SK-N-SH (cell line): ENCODE measurements at regions not wholly inside any gene's neighbourhood (a gene's known extent, or its start where the extent isn't known, plus 50 kb on each side); places are given as distances from the start of the nearest gene placed in this dataset.

ENCODE experiments used
- CTCF ChIA-PET: fragments of 300-600, 350-600 bp; formaldehyde crosslinking; extraction: SDS; loops from one replicate; lab custom pipeline; 2021; lab: Yijun Ruan, JAX
- POLR2A ChIA-PET: fragments of 350-600 bp; sonication (Branson Sonifier 250); formaldehyde crosslinking; extraction: SDS; loops from one replicate; lab custom pipeline; 2020; ENCODE audit warnings: antibody characterized with exemption, inconsistent platforms; lab: Yijun Ruan, JAX
- DNase-seq: peaks from one replicate; pipeline ENCODE4 v3.0.0; 2012
- H2AFZ ChIP-seq: fragments of 200-600 bp; sonication (generic); 2 replicates; pipeline ENCODE4 v1.8.1; 2016; ENCODE audit warnings: antibody characterized with exemption, mild to moderate bottlenecking, low read depth
- H3F3A ChIP-seq: fragments of 200-600 bp; sonication (generic); replicated peaks from 2 replicates; pipeline ENCODE3; 2016; ENCODE audit warnings: antibody characterized with exemption, mild to moderate bottlenecking; ENCODE audit not compliant: insufficient read depth
- H3K27ac ChIP-seq, 2 experiments: fragments of 200-500 bp in 1 of 2; fragments of 200-600 bp in 1 of 2; sonication (Bioruptor generic) in 1 of 2; sonication (generic), shearing (Covaris generic) in 1 of 2; 2 replicates each; pipeline versions ENCODE4 v1.5.1 to v1.6.1; 2014 to 2016; ENCODE audit warnings: low read depth in 2 of 2, inconsistent platforms in 1 of 2, low read length in 1 of 2, mild to moderate bottlenecking in 1 of 2, mixed read lengths in 1 of 2
- H3K27me3 ChIP-seq: fragments of 200-600 bp; sonication (generic), shearing (Covaris generic); 2 replicates; pipeline ENCODE4 v1.6.1; 2016; ENCODE audit warnings: mixed run types; ENCODE audit not compliant: insufficient read depth
- H3K36me3 ChIP-seq, 2 experiments: fragments of 200-500 bp in 1 of 2; fragments of 200-600 bp in 1 of 2; sonication (Bioruptor generic) in 1 of 2; sonication (generic) in 1 of 2; replicated peaks in 1 of 2; 2 replicates each; pipeline versions ENCODE3 to v1.5.1; 2014 to 2016; ENCODE audit warnings: low read length in 1 of 2, mild to moderate bottlenecking in 1 of 2; ENCODE audit not compliant: insufficient read depth in 2 of 2, control insufficient read depth in 1 of 2
- H3K4me1 ChIP-seq, 2 experiments: fragments of 200-500 bp in 1 of 2; fragments of 200-600 bp in 1 of 2; sonication (Bioruptor generic) in 1 of 2; sonication (generic), shearing (Covaris generic) in 1 of 2; 2 replicates each; pipeline versions ENCODE4 v1.5.1 to v1.6.1; 2014 to 2016; ENCODE audit warnings: low read depth in 1 of 2, low read length in 1 of 2, mixed run types in 1 of 2; ENCODE audit not compliant: insufficient read depth in 2 of 2, control insufficient read depth in 1 of 2
- H3K4me2 ChIP-seq: fragments of 200-600 bp; sonication (generic), shearing (Covaris generic); 2 replicates; pipeline ENCODE4 v1.6.1; 2017; ENCODE audit warnings: mixed run types
- H3K4me3 ChIP-seq, 2 experiments: fragments of 200-500 bp in 1 of 2; fragments of 200-600 bp in 1 of 2; sonication (Bioruptor generic) in 1 of 2; sonication (generic), shearing (Covaris generic) in 1 of 2; 2 replicates each; pipeline versions ENCODE4 v1.5.1 to v1.8.1; 2014 to 2016; ENCODE audit warnings: low read depth in 2 of 2, inconsistent platforms in 1 of 2, low read length in 1 of 2, mild to moderate bottlenecking in 1 of 2, mixed read lengths in 1 of 2, moderate library complexity in 1 of 2
- H3K79me2 ChIP-seq: fragments of 200-600 bp; sonication (generic); 2 replicates; pipeline ENCODE4 v1.8.1; 2017; ENCODE audit warnings: mild to moderate bottlenecking; ENCODE audit not compliant: insufficient read depth
- H3K9ac ChIP-seq: fragments of 200-600 bp; sonication (generic); 2 replicates; pipeline ENCODE4 v1.6.1; 2017; ENCODE audit warnings: mixed run types
- H3K9me2 ChIP-seq: fragments of 200-600 bp; sonication (generic); 2 replicates; pipeline ENCODE4 v1.6.1; 2017; ENCODE audit warnings: mixed run types
- H3K9me3 ChIP-seq: fragments of 200-600 bp; sonication (generic); 2 replicates; pipeline ENCODE4 v1.6.1; 2017; ENCODE audit warnings: mixed run types, mild to moderate bottlenecking, moderate library complexity
- H4K20me1 ChIP-seq: fragments of 200-600 bp; sonication (generic); 2 replicates; pipeline ENCODE4 v1.6.1; 2017; ENCODE audit warnings: mild to moderate bottlenecking, mixed run types; ENCODE audit not compliant: insufficient read depth
- FOXM1 ChIP-seq: IDR thresholded peaks from 2 replicates; pipeline ENCODE4 v1.4.0; 2012; ENCODE audit warnings: low read depth, mild to moderate bottlenecking
- GABPA ChIP-seq: IDR thresholded peaks from 2 replicates; pipeline ENCODE4 v1.4.0; 2012; ENCODE audit warnings: low read depth, mild to moderate bottlenecking
- MEF2A ChIP-seq: IDR thresholded peaks from 2 replicates; pipeline ENCODE4 v1.4.0; 2012; ENCODE audit warnings: low read depth, borderline replicate concordance
- MXI1 ChIP-seq: IDR thresholded peaks from 2 replicates; pipeline ENCODE4 v1.6.1; 2012; ENCODE audit warnings: mild to moderate bottlenecking, low read depth, low read length, improper control_type of control experiment
- NRF1 ChIP-seq: IDR thresholded peaks from 2 replicates; pipeline ENCODE4 v1.6.1; 2012; ENCODE audit warnings: low read depth, mild to moderate bottlenecking, low read length
- POLR2AphosphoS5 ChIP-seq: IDR thresholded peaks from 2 replicates; pipeline ENCODE4 v1.6.1; 2012; ENCODE audit warnings: low read depth, low read length
- RAD21 ChIP-seq: IDR thresholded peaks from 2 replicates; pipeline ENCODE4 v1.6.1; 2012; ENCODE audit warnings: mild to moderate bottlenecking, low read length
- RFX5 ChIP-seq: IDR thresholded peaks from 2 replicates; pipeline ENCODE4 v1.6.1; 2012; ENCODE audit warnings: mild to moderate bottlenecking, improper control_type of control experiment, low read length
- RXRA ChIP-seq: IDR thresholded peaks from 2 replicates; pipeline ENCODE4 v1.4.0; 2012; ENCODE audit warnings: low read depth, mild to moderate bottlenecking, borderline replicate concordance
- SMC3 ChIP-seq: IDR thresholded peaks from 2 replicates; pipeline ENCODE4 v1.6.1; 2012; ENCODE audit warnings: low read depth, low read length, improper control_type of control experiment
- WGBS: methylation state at CpG from one replicate; pipeline ENCODE4 v1.1.6; 2017; ENCODE audit warnings: low lambda C conversion rate; 5-methylcytosine and 5-hydroxymethylcytosine counted together
- TF ChIP-seq, protein P1 (sequence below): IDR thresholded peaks from 2 replicates; pipeline ENCODE4 v1.4.0; 2012; ENCODE audit warnings: low read depth, borderline replicate concordance
- TF ChIP-seq, protein P2 (sequence below): fragments of 200-600 bp; sonication (generic); IDR thresholded peaks from 2 replicates; pipeline ENCODE4 v1.6.1; 2017; ENCODE audit warnings: antibody characterized with exemption, mild to moderate bottlenecking, moderate library complexity
- TF ChIP-seq, protein P3 (sequence below): fragments of 150-350 bp; IDR thresholded peaks from 2 replicates; pipeline ENCODE4 v1.6.1; 2017; ENCODE audit warnings: antibody characterized with exemption, low read length, low read depth, borderline replicate concordance
- TF ChIP-seq, protein P4 (sequence below): IDR thresholded peaks from 2 replicates; pipeline ENCODE4; 2012
- TF ChIP-seq, protein P5 (sequence below): fragments of 150-350 bp; IDR thresholded peaks from 2 replicates; pipeline ENCODE4 v1.6.1; 2016; ENCODE audit warnings: mild to moderate bottlenecking, low read depth, low read length

DNA sequence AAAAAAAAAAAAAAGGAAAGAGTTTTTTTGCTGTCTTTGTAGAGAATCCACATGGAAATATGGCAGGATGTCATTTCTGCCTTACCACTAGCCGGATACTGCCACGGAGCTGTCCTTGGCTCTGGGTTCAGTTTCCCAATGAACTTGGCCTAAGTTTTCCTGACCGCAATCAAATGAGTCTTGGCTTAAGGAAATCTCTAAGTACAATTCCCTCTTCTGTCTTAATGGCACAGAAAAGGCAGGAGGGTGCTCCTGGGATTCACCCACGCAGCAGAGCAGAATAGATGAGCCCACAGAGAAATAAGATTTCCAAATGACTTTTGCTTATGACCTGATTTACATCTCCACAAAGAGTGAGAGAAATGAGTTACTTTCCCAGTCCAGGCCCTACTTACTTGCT lies 284.0 kb upstream of the VLDLR start:
- H3K4me3 ChIP-seq = no peak overlapping the region
- H3K9ac ChIP-seq = no peak overlapping the region
- DNase-seq = no peak
- no peaks in the 10 kb centered on the region for H3K79me2 ChIP-seq
- H4K20me1 ChIP-seq = no peaks in the 10 kb centered on the region
- 53% methylated on average over 4 of the region's 4 CpGs for WGBS
- TF ChIP-seq, protein P1, sequence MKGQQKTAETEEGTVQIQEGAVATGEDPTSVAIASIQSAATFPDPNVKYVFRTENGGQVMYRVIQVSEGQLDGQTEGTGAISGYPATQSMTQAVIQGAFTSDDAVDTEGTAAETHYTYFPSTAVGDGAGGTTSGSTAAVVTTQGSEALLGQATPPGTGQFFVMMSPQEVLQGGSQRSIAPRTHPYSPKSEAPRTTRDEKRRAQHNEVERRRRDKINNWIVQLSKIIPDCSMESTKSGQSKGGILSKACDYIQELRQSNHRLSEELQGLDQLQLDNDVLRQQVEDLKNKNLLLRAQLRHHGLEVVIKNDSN = no peak
- TF ChIP-seq, protein P2, sequence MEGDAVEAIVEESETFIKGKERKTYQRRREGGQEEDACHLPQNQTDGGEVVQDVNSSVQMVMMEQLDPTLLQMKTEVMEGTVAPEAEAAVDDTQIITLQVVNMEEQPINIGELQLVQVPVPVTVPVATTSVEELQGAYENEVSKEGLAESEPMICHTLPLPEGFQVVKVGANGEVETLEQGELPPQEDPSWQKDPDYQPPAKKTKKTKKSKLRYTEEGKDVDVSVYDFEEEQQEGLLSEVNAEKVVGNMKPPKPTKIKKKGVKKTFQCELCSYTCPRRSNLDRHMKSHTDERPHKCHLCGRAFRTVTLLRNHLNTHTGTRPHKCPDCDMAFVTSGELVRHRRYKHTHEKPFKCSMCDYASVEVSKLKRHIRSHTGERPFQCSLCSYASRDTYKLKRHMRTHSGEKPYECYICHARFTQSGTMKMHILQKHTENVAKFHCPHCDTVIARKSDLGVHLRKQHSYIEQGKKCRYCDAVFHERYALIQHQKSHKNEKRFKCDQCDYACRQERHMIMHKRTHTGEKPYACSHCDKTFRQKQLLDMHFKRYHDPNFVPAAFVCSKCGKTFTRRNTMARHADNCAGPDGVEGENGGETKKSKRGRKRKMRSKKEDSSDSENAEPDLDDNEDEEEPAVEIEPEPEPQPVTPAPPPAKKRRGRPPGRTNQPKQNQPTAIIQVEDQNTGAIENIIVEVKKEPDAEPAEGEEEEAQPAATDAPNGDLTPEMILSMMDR = no peak
- TF ChIP-seq MXI1 (no peak), RXRA (no peak), FOXM1 (no peak), GABPA (no peak), SMC3 (no peak), POLR2AphosphoS5 (no peak), RFX5 (no peak), NRF1 (no peak)
- TF ChIP-seq, protein P3, sequence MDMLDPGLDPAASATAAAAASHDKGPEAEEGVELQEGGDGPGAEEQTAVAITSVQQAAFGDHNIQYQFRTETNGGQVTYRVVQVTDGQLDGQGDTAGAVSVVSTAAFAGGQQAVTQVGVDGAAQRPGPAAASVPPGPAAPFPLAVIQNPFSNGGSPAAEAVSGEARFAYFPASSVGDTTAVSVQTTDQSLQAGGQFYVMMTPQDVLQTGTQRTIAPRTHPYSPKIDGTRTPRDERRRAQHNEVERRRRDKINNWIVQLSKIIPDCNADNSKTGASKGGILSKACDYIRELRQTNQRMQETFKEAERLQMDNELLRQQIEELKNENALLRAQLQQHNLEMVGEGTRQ = no peak
- TF ChIP-seq, protein P4, sequence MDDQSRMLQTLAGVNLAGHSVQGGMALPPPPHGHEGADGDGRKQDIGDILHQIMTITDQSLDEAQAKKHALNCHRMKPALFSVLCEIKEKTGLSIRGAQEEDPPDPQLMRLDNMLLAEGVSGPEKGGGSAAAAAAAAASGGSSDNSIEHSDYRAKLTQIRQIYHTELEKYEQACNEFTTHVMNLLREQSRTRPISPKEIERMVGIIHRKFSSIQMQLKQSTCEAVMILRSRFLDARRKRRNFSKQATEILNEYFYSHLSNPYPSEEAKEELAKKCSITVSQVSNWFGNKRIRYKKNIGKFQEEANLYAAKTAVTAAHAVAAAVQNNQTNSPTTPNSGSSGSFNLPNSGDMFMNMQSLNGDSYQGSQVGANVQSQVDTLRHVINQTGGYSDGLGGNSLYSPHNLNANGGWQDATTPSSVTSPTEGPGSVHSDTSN = no peak
- H3K4me1 ChIP-seq = peaks cover 0 to 9% of the 10 kb centered on the region in 2 experiments; a peak in 1 of 4 replicates
- no peaks in the 10 kb centered on the region for H3K27me3 ChIP-seq
- H3K9me2 ChIP-seq = no peaks in the 10 kb centered on the region
- H3K9me3 ChIP-seq = no peaks in the 10 kb centered on the region; the same call in 1 of the 2 replicates
- H3K36me3 ChIP-seq = no peaks in the 10 kb centered on the region
- CTCF ChIA-PET = interaction anchor here (0.7 kb wide), 1 partner anchor 205 kb away, joined by 3 read pairs; no protein-coding TSS in a partner anchor
- no peak overlapping the region for H2AFZ ChIP-seq
- H3F3A ChIP-seq = no peaks in the 10 kb centered on the region
- POLR2A ChIA-PET = no interaction called here
- H3K27ac ChIP-seq = no peak overlapping the region
- H3K4me2 ChIP-seq = no peak overlapping the region

DNA sequence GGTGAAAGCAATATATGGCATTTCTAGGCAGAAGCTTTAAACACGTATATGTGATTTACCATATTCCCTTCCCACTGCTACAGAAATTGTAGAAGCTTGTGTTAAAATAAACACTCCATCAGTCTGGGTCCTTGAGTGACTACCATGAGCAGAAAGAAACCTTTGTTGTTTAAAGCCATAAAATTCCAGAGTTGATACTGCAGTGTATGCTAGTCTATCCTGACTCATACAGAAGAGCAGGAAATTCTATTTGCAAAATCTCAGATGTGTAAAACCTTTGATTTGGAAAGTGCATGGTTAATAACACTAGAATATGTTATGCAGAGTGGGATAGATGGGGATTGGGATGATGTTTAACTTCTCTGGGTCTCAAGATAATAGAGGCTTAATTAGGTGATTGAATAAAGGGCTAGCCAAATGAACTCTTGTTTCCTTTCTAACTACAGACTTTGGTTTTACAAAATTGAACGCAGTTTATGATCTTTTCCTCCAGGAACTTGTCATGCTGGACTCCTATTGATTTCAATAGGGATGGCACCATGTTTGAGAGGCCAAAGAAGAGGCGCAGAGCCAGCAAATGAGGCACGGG lies 282.7 kb upstream of the VLDLR start:
- Histone ChIP-seq H2AFZ (no peak overlapping the region), H3K36me3 (no peaks in the 10 kb centered on the region), H3K4me1 (peaks cover 0 to 9% of the 10 kb centered on the region in 2 experiments; a peak in 1 of 4 replicates), H3K27ac (no peak overlapping the region), H4K20me1 (no peaks in the 10 kb centered on the region), H3K9ac (no peak overlapping the region), H3K9me2 (no peaks in the 10 kb centered on the region), H3K79me2 (no peaks in the 10 kb centered on the region), H3F3A (no peaks in the 10 kb centered on the region), H3K9me3 (no peaks in the 10 kb centered on the region), H3K4me3 (no peak overlapping the region), H3K4me2 (no peak overlapping the region), H3K27me3 (no peaks in the 10 kb centered on the region)
- DNase-seq = no peak
- ChIA-PET POLR2A (no interaction called here), CTCF (no interaction called here)
- WGBS = 63% methylated on average over 4 of the region's 4 CpGs
- TF ChIP-seq, protein P5, sequence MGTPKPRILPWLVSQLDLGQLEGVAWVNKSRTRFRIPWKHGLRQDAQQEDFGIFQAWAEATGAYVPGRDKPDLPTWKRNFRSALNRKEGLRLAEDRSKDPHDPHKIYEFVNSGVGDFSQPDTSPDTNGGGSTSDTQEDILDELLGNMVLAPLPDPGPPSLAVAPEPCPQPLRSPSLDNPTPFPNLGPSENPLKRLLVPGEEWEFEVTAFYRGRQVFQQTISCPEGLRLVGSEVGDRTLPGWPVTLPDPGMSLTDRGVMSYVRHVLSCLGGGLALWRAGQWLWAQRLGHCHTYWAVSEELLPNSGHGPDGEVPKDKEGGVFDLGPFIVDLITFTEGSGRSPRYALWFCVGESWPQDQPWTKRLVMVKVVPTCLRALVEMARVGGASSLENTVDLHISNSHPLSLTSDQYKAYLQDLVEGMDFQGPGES = no peak
- TF ChIP-seq NRF1 (no peak), RAD21 (no peak), MEF2A (no peak)
